ENCODE measurements at regions not wholly inside any gene's neighbourhood (a gene's known extent, or its start where the extent isn't known, plus 50 kb on each side); places are given as distances from the start of the nearest gene placed in this dataset.
A peak's percentile ranks its signal among the peaks of the same experiment; 100 is the strongest.
"Not testable (repeated sequence)": the region's sequence is repeated elsewhere in the genome, so short reads cannot be mapped to it uniquely, and the experiment has no call there.

DNA sequence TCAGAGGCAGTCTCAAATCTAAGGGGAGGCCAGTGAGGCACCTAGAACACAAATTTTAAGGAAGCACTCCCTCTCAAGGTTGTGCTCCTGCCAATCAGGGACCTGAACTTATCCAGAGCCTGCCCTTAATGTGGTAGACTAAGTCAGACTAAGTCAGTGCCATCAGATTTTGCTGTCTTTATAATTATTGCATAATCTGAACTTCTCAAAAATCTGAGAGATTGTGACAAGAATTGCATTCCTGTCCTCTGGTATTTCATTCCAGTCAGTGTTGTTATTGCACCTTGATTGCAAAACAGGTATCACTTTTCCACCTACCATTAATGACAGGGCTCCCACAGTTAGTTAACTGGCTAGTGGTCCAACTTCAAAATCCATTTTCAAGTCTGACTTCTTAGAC is 197.1 kb upstream of the HCN1 start:
- H3K9me3 ChIP-seq, result no peaks in the 10 kb centered on the region; the same call in 1 of the 2 replicates
- no peak for DNase-seq

DNA sequence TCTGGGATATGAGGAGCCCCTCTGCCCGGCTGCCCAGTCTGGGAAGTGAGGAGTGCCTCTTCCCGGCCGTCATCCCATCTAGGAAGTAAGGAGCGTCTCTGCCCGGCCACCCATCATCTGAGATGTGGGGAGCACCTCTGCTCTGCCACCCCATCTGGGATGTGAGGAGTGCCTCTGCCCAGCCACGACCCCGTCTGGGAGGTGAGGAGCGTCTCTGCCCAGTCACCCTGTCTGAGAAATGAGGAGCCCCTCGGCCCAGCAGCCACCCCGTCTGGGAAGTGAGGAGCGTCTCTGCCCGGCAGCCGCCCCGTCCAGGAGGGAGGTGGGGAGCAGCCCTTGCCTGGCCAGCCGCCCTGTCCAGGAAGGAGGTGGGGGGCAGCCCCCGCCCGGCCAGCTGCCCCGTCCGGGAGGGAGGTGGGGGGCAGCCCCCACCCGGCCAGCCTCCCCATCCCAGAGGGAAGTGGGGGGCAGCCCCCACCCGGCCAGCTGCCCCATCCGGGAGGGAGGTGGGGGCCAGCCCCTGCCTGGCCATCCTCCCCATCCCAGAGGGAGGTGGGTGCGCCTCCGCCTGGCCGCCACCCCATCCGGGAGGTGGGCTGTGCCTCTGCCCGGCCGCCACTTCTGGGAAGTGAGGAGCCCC is 194.4 kb upstream of the HCN1 start:
- H3K4me1 ChIP-seq, H3K27me3 ChIP-seq: not testable (repeated sequence)

More for the DNA sequence above, 197.1 kb upstream of the HCN1 start:
- TF ChIP-seq, protein P1, sequence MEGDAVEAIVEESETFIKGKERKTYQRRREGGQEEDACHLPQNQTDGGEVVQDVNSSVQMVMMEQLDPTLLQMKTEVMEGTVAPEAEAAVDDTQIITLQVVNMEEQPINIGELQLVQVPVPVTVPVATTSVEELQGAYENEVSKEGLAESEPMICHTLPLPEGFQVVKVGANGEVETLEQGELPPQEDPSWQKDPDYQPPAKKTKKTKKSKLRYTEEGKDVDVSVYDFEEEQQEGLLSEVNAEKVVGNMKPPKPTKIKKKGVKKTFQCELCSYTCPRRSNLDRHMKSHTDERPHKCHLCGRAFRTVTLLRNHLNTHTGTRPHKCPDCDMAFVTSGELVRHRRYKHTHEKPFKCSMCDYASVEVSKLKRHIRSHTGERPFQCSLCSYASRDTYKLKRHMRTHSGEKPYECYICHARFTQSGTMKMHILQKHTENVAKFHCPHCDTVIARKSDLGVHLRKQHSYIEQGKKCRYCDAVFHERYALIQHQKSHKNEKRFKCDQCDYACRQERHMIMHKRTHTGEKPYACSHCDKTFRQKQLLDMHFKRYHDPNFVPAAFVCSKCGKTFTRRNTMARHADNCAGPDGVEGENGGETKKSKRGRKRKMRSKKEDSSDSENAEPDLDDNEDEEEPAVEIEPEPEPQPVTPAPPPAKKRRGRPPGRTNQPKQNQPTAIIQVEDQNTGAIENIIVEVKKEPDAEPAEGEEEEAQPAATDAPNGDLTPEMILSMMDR (IDR thresholded peaks at IDR 0.05; ENCODE audit: low read depth, low read length), result no peak
- Histone ChIP-seq H3K36me3 (no peaks in the 10 kb centered on the region), H3K4me3 (ENCODE audit: low read depth, low read length) (no peak overlapping the region), H3K27me3 (no peaks in the 10 kb centered on the region), H3K4me1 (no peaks in the 10 kb centered on the region)

DNA sequence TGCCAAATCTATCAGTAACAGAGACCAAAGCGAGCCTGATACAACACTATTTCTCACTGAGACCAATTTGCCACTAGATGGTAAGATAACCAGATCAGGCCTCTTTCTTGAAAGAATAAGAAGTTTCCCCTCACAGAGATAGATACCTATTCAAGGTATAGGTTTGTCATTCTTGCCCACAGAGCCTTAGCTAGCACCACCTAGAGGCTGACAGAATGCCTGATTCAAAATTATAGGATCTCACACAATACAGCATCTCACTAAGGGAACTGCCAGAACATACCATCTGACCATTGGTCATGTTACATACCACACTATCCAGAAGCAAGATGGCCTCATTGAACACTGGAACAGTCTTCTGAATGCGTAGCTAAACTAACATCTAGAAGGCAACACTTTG is 166.6 kb upstream of the HCN1 start:
- TF ChIP-seq, protein P1 (IDR thresholded peaks at IDR 0.05; ENCODE audit: low read depth, low read length), result peak; percentile 29; the same call in 1 of the 2 replicates
- Histone ChIP-seq H3K4me3 (ENCODE audit: low read depth, low read length) (no peak overlapping the region), H3K36me3 (no peaks in the 10 kb centered on the region), H3K9me3 (no peaks in the 10 kb centered on the region), H3K4me1 (no peaks in the 10 kb centered on the region), H3K27me3 (no peaks in the 10 kb centered on the region)
- DNase-seq, result no peak

More for the DNA sequence above, 194.4 kb upstream of the HCN1 start:
- not testable (repeated sequence) for H3K9me3 ChIP-seq; H3K36me3 ChIP-seq; H3K4me3 ChIP-seq (ENCODE audit: low read depth, low read length)
- DNase-seq, result peak; percentile 4

DNA sequence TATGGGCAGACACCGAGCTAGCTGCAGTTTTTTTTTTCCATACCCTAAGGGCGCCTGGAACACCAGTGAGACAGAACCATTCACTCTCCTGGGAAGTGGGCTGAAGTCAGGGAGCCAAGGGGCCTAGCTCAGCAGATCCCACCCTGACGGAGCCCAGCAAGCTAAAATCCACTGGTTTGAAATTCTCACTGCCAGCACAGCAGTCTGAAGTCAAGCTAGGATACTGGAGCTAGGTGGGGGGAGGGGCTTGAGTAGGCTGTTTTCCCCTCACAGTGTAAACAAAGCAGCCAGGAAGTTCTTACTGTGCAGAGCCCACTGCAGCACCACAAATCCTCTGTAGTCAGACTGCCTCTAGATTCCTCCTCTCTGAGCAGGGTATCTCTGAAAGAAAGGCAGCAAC is 151.7 kb upstream of the HCN1 start:
- TF ChIP-seq, protein P1 (IDR thresholded peaks at IDR 0.05; ENCODE audit: low read depth, low read length), result no peak
- H3K36me3 ChIP-seq, result no peaks in the 10 kb centered on the region
- no peak for DNase-seq
- no peaks in the 10 kb centered on the region for H3K4me1 ChIP-seq
- H3K9me3 ChIP-seq, result no peaks in the 10 kb centered on the region
- H3K4me3 ChIP-seq (ENCODE audit: low read depth, low read length), result no peak overlapping the region
- H3K27me3 ChIP-seq, result no peaks in the 10 kb centered on the region

DNA sequence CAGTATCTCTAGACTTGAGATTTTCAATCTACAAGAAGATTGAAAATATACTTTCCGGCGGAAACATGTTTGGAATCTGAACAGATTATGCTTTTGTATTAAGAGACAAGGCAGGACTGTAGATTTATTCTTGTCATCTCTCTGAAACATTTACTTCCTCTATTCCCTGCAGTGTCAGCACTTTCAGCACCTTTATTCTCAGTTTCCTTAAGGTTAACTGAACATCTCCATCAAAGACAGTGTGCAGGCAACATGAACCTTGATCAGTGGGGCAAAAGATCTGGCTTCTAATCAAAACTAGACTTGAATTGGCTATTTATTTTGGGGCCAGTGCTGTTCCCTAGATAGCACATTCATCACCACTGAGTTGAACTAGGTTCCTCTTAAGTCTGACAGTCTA is 129.9 kb upstream of the HCN1 start:
- Histone ChIP-seq H3K27me3 (no peaks in the 10 kb centered on the region; the same call in 1 of the 2 replicates), H3K36me3 (no peaks in the 10 kb centered on the region), H3K4me1 (no peaks in the 10 kb centered on the region), H3K4me3 (ENCODE audit: low read depth, low read length) (no peak overlapping the region), H3K9me3 (no peaks in the 10 kb centered on the region)
- TF ChIP-seq, protein P1 (IDR thresholded peaks at IDR 0.05; ENCODE audit: low read depth, low read length), result no peak
- DNase-seq, result no peak

DNA sequence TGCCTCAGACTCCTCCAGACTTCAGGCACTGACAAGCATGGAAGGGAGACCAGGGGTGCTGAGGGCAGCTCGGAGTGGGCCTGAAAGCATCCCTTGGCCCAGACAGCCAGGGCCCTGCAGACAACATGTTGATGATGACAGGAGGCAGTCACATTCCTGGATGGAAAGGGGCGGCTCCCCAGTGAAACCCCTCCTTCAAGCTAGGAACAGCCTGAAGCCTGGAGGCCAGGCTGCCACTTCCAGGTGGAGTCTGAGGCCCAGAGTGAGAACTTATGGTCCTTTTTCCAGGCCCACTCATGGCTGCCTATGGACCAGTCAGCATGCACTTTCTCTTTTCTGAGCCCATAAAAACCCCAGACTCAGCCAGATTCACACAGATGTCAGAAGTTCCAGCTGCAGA is 104.2 kb upstream of the HCN1 start:
- H3K36me3 ChIP-seq, result no peaks in the 10 kb centered on the region
- TF ChIP-seq, protein P1 (IDR thresholded peaks at IDR 0.05; ENCODE audit: low read depth, low read length), result no peak
- no peak for DNase-seq
- peaks cover 3% of the 10 kb centered on the region; the same call in 1 of the 2 replicates for H3K27me3 ChIP-seq
- no peaks in the 10 kb centered on the region; the same call in 1 of the 2 replicates for H3K9me3 ChIP-seq
- no peaks in the 10 kb centered on the region for H3K4me1 ChIP-seq
- H3K4me3 ChIP-seq (ENCODE audit: low read depth, low read length), result no peak overlapping the region
